SK-N-SH treated with all-trans-retinoic acid at 6 μM for 48 hours (cell line): ENCODE measurements at regions not wholly inside any gene's neighbourhood (a gene's known extent, or its start where the extent isn't known, plus 50 kb on each side); places are given as distances from the start of the nearest gene placed in this dataset.

Experiments used
- ATAC-seq: fragments of 200-7000 bp; cut with Tn5 transposase; 3 replicates; pipeline ENCODE4 v1.9.1; 2020; ENCODE audit warnings: mild to moderate bottlenecking, moderate library complexity
- ARNTL ChIP-seq: fragments of 450-650 bp; formaldehyde crosslinking; IDR thresholded peaks from 2 replicates; pipeline ENCODE4 v1.5.0; 2020; ENCODE audit warnings: low read depth, mild to moderate bottlenecking, moderate library complexity, borderline replicate concordance
- BACH2 ChIP-seq: fragments of 250-450 bp; sonication (Bioruptor Pico); IDR thresholded peaks from 2 replicates; pipeline ENCODE4 v1.9.0; 2021; ENCODE audit warnings: mild to moderate bottlenecking, borderline replicate concordance
- CREB5 ChIP-seq: fragments of 250-450 bp; sonication (Bioruptor Pico); IDR thresholded peaks from 2 replicates; pipeline ENCODE4 v1.5.1; 2020; ENCODE audit warnings: low read depth, mild to moderate bottlenecking, moderate library complexity
- CSDC2 ChIP-seq: fragments of 250-450 bp; sonication (Bioruptor Pico); IDR thresholded peaks from 2 replicates; pipeline ENCODE4 v1.5.0; 2020; ENCODE audit warnings: mild to moderate bottlenecking, moderate library complexity
- ESRRG ChIP-seq: fragments of 250-450 bp; sonication (Bioruptor Pico); IDR thresholded peaks from 2 replicates; pipeline ENCODE4 v1.6.1; 2021; ENCODE audit warnings: mild to moderate bottlenecking
- ISL1 ChIP-seq: fragments of 250-450 bp; sonication (Bioruptor Pico); IDR thresholded peaks from 2 replicates; pipeline ENCODE4 v2.1.2; 2022; ENCODE audit warnings: mild to moderate bottlenecking, moderate library complexity
- OSR1 ChIP-seq: fragments of 250-450 bp; sonication (Bioruptor Pico); IDR thresholded peaks from 2 replicates; pipeline ENCODE4 v1.8.0; 2022; ENCODE audit warnings: moderate library complexity, mild to moderate bottlenecking, inconsistent platforms
- PATZ1 ChIP-seq: fragments of 250-450 bp; sonication (Bioruptor Pico); IDR thresholded peaks from 2 replicates; pipeline ENCODE4 v1.8.0; 2020; ENCODE audit warnings: mild to moderate bottlenecking, moderate library complexity, borderline replicate concordance
- PPARA ChIP-seq: fragments of 250-450 bp; sonication (Bioruptor Pico); IDR thresholded peaks from 2 replicates; pipeline ENCODE4 v1.5.0; 2020; ENCODE audit warnings: mild to moderate bottlenecking, borderline replicate concordance
- RARB ChIP-seq: fragments of 250-450 bp; sonication (Bioruptor Pico); IDR thresholded peaks from 2 replicates; pipeline ENCODE4 v1.8.0; 2021; ENCODE audit warnings: mild to moderate bottlenecking, moderate library complexity
- SNAI2 ChIP-seq: fragments of 250-450 bp; sonication (Bioruptor Pico); IDR thresholded peaks from 2 replicates; pipeline ENCODE4 v1.5.0; 2020; ENCODE audit warnings: mild to moderate bottlenecking, moderate library complexity
- TCF4 ChIP-seq: fragments of 250-450 bp; sonication (Bioruptor Pico); IDR thresholded peaks from 2 replicates; pipeline ENCODE4 v1.8.0; 2021; ENCODE audit warnings: mild to moderate bottlenecking, moderate library complexity, borderline replicate concordance
- TSHZ2 ChIP-seq: fragments of 250-450 bp; sonication (Bioruptor Pico); IDR thresholded peaks from 2 replicates; pipeline ENCODE4 v1.5.0; 2020; ENCODE audit warnings: mild to moderate bottlenecking, moderate library complexity
- ZC3H10 ChIP-seq: fragments of 250-450 bp; sonication (Bioruptor Pico); IDR thresholded peaks from 2 replicates; pipeline ENCODE4 v1.5.1; 2021; ENCODE audit warnings: mild to moderate bottlenecking, moderate library complexity
- ZFP3 ChIP-seq: fragments of 250-450 bp; sonication (Bioruptor Pico); IDR thresholded peaks from 2 replicates; pipeline ENCODE4 v1.5.0; 2020; ENCODE audit warnings: mild to moderate bottlenecking, moderate library complexity
- ZFP30 ChIP-seq: fragments of 450-650 bp; formaldehyde crosslinking; IDR thresholded peaks from 2 replicates; pipeline ENCODE4 v1.5.0; 2022; ENCODE audit warnings: mild to moderate bottlenecking, moderate library complexity
- ZNF565 ChIP-seq: fragments of 450-650 bp; formaldehyde crosslinking; conservative IDR thresholded peaks from 2 replicates; pipeline ENCODE4 v1.5.0; 2020; ENCODE audit warnings: low read depth, mild to moderate bottlenecking, moderate library complexity
- ZNF70 ChIP-seq: fragments of 450-650 bp; formaldehyde crosslinking; IDR thresholded peaks from 2 replicates; pipeline ENCODE4 v1.5.0; 2020; ENCODE audit warnings: mild to moderate bottlenecking, moderate library complexity
- ZNF8 ChIP-seq: fragments of 450-650 bp; formaldehyde crosslinking; IDR thresholded peaks from 2 replicates; pipeline ENCODE4 v1.5.0; 2020; ENCODE audit warnings: mild to moderate bottlenecking, moderate library complexity
- TF ChIP-seq, protein P1 (sequence below): fragments of 250-450 bp; sonication (Bioruptor Pico); IDR thresholded peaks from 2 replicates; pipeline ENCODE4 v1.8.0; 2021; ENCODE audit warnings: low read depth, mild to moderate bottlenecking, moderate library complexity, borderline replicate concordance
- TF ChIP-seq, protein P2 (sequence below): fragments of 250-450 bp; sonication (Bioruptor Pico); IDR thresholded peaks from 2 replicates; pipeline ENCODE4 v1.5.1; 2021; ENCODE audit warnings: mild to moderate bottlenecking, moderate library complexity

- ATAC-seq, result 0 out of 3 replicates have a peak, but pooled peaks have one; percentile 20
- no peak for TF ChIP-seq ZC3H10 (CRISPR knock-in tag)
- no peak for TF ChIP-seq ARNTL (CRISPR knock-in tag)
- no peak for TF ChIP-seq ZFP3 (CRISPR knock-in tag)
- TF ChIP-seq ESRRG (CRISPR knock-in tag), result no peak
- no peak for TF ChIP-seq RARB (CRISPR knock-in tag)
- TF ChIP-seq OSR1 (CRISPR knock-in tag), result no peak
- TF ChIP-seq, protein P1, sequence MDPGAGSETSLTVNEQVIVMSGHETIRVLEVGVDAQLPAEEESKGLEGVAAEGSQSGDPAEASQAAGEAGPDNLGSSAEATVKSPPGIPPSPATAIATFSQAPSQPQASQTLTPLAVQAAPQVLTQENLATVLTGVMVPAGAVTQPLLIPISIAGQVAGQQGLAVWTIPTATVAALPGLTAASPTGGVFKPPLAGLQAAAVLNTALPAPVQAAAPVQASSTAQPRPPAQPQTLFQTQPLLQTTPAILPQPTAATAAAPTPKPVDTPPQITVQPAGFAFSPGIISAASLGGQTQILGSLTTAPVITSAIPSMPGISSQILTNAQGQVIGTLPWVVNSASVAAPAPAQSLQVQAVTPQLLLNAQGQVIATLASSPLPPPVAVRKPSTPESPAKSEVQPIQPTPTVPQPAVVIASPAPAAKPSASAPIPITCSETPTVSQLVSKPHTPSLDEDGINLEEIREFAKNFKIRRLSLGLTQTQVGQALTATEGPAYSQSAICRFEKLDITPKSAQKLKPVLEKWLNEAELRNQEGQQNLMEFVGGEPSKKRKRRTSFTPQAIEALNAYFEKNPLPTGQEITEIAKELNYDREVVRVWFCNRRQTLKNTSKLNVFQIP (CRISPR knock-in tag), result no peak
- TF ChIP-seq ZNF565 (CRISPR knock-in tag), result no peak
- no peak for TF ChIP-seq ISL1 (CRISPR knock-in tag)
- TF ChIP-seq SNAI2 (CRISPR knock-in tag), result no peak
- TF ChIP-seq ZNF70 (CRISPR knock-in tag), result no peak
- TF ChIP-seq, protein P2, sequence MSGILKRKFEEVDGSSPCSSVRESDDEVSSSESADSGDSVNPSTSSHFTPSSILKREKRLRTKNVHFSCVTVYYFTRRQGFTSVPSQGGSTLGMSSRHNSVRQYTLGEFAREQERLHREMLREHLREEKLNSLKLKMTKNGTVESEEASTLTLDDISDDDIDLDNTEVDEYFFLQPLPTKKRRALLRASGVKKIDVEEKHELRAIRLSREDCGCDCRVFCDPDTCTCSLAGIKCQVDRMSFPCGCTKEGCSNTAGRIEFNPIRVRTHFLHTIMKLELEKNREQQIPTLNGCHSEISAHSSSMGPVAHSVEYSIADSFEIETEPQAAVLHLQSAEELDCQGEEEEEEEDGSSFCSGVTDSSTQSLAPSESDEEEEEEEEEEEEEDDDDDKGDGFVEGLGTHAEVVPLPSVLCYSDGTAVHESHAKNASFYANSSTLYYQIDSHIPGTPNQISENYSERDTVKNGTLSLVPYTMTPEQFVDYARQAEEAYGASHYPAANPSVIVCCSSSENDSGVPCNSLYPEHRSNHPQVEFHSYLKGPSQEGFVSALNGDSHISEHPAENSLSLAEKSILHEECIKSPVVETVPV, result no peak
- no peak for TF ChIP-seq CSDC2
- no peak for TF ChIP-seq TSHZ2 (CRISPR knock-in tag)
- TF ChIP-seq PATZ1 (CRISPR knock-in tag), result no peak
- no peak for TF ChIP-seq ZFP30 (CRISPR knock-in tag)
- TF ChIP-seq, all 23 proteins: peak for 0
Measured at GRCh38 chr10:113232928-113233511, 283.0 kb downstream of the TCF7L2 start.

DNA sequence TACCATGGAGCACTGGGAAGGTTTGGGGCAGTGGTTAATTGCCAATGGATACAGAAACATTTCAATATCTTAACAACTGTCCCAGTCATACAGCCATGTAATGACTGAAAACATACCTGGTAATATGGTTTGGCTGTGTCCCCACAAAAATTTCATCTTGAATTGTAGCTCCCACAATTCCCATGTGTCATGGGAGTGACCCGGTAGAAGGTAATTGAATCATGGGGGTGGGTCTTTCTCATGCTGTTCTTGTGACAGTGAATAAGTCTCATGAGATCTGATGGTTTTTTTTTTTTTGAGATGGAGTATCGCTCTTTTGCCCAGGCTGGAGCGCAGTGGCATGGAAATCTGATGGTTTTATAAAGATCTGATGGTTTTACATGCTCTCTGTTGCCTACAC lies 284.4 kb downstream of the TCF7L2 start:
- ATAC-seq, result no peak
- no peak for TF ChIP-seq ZNF70 (CRISPR knock-in tag)
- no peak for TF ChIP-seq ZNF565 (CRISPR knock-in tag)
- TF ChIP-seq ESRRG (CRISPR knock-in tag), result no peak
- no peak for TF ChIP-seq BACH2 (CRISPR knock-in tag)
- no peak for TF ChIP-seq TSHZ2 (CRISPR knock-in tag)
- TF ChIP-seq PPARA (CRISPR knock-in tag), result no peak

GRCh38 chr10:113235508-113235907 lies 285.5 kb downstream of the TCF7L2 start:
- ATAC-seq, result no peak
- TF ChIP-seq CSDC2, result no peak
- TF ChIP-seq ISL1 (CRISPR knock-in tag), result no peak
- no peak for TF ChIP-seq ESRRG (CRISPR knock-in tag)
- no peak for TF ChIP-seq PPARA (CRISPR knock-in tag)
- TF ChIP-seq TCF4 (CRISPR knock-in tag), result no peak
- TF ChIP-seq, protein P1 (CRISPR knock-in tag), result no peak
- TF ChIP-seq ZFP30 (CRISPR knock-in tag), result no peak
- no peak for TF ChIP-seq ZNF8 (CRISPR knock-in tag)
- no peak for TF ChIP-seq ZC3H10 (CRISPR knock-in tag)
- TF ChIP-seq OSR1 (CRISPR knock-in tag), result no peak
- no peak for TF ChIP-seq ZFP3 (CRISPR knock-in tag)
- TF ChIP-seq CREB5 (CRISPR knock-in tag), result no peak
- TF ChIP-seq BACH2 (CRISPR knock-in tag), result no peak
- TF ChIP-seq, protein P2, result no peak
